ENCODE measurements at regions not wholly inside any gene's neighbourhood (a gene's known extent, or its start where the extent isn't known, plus 50 kb on each side); places are given as distances from the start of the nearest gene placed in this dataset.

- Mint-ChIP-seq H3K9me3 (peaks cover 45% of the 10 kb centered on the region), H3K27ac (no peak overlapping the region), H3K27me3 (no peaks in the 10 kb centered on the region), H3K4me3 (no peak overlapping the region), H3K36me3 (ENCODE audit: low read depth) (no peaks in the 10 kb centered on the region), H3K4me1 (ENCODE audit: low read depth) (no peaks in the 10 kb centered on the region)
- intact Hi-C loops (cut with micrococcal nuclease) = no loop called here
Measured at GRCh38 chr11:37963440-37963839, 1365.4 kb upstream of the RAG2 start.

- intact Hi-C loops (cut with micrococcal nuclease) = no loop called here
- Mint-ChIP-seq H3K27ac (no peak overlapping the region), H3K36me3 (ENCODE audit: low read depth) (no peaks in the 10 kb centered on the region), H3K4me1 (ENCODE audit: low read depth) (no peaks in the 10 kb centered on the region), H3K9me3 (peaks cover 49% of the 10 kb centered on the region), H3K4me3 (no peak overlapping the region), H3K27me3 (no peaks in the 10 kb centered on the region)
Measured at GRCh38 chr11:37957717-37958116, 1359.7 kb upstream of the RAG2 start.

GRCh38 chr11:37951996-37952395 lies 1354.0 kb upstream of the RAG2 start:
- no peaks in the 10 kb centered on the region for H3K27me3 Mint-ChIP-seq
- intact Hi-C loops (cut with micrococcal nuclease) = no loop called here
- H3K4me3 Mint-ChIP-seq = no peak overlapping the region
- H3K9me3 Mint-ChIP-seq = peaks cover 11% of the 10 kb centered on the region
- H3K36me3 Mint-ChIP-seq (ENCODE audit: low read depth) = no peaks in the 10 kb centered on the region
- no peaks in the 10 kb centered on the region for H3K4me1 Mint-ChIP-seq (ENCODE audit: low read depth)
- no peak overlapping the region for H3K27ac Mint-ChIP-seq

- no peak overlapping the region for H3K27ac Mint-ChIP-seq
- H3K4me1 Mint-ChIP-seq (ENCODE audit: low read depth) = no peaks in the 10 kb centered on the region
- H3K9me3 Mint-ChIP-seq = peaks cover 20% of the 10 kb centered on the region
- no peaks in the 10 kb centered on the region for H3K36me3 Mint-ChIP-seq (ENCODE audit: low read depth)
- H3K4me3 Mint-ChIP-seq = no peak overlapping the region
- intact Hi-C loops (cut with micrococcal nuclease) = no loop called here
- no peaks in the 10 kb centered on the region for H3K27me3 Mint-ChIP-seq
Measured at GRCh38 chr11:37948258-37948657, 1350.2 kb upstream of the RAG2 start.

GRCh38 chr11:37947821-37948220 lies 1349.8 kb upstream of the RAG2 start:
- Mint-ChIP-seq H3K9me3 (peaks cover 20% of the 10 kb centered on the region), H3K36me3 (ENCODE audit: low read depth) (no peaks in the 10 kb centered on the region), H3K4me1 (ENCODE audit: low read depth) (no peaks in the 10 kb centered on the region), H3K27me3 (no peaks in the 10 kb centered on the region), H3K4me3 (no peak overlapping the region), H3K27ac (no peak overlapping the region)
- intact Hi-C loops (cut with micrococcal nuclease) = no loop called here

GRCh38 chr11:37946155-37946766 lies 1348.2 kb upstream of the RAG2 start:
- peaks cover 28% of the 10 kb centered on the region for H3K9me3 Mint-ChIP-seq
- intact Hi-C loops (cut with micrococcal nuclease) = no loop called here
- H3K36me3 Mint-ChIP-seq (ENCODE audit: low read depth) = no peaks in the 10 kb centered on the region
- no peak overlapping the region for H3K27ac Mint-ChIP-seq
- no peaks in the 10 kb centered on the region for H3K4me1 Mint-ChIP-seq (ENCODE audit: low read depth)
- no peaks in the 10 kb centered on the region for H3K27me3 Mint-ChIP-seq
- H3K4me3 Mint-ChIP-seq = no peak overlapping the region

- no peak overlapping the region for H3K4me3 Mint-ChIP-seq
- H3K4me1 Mint-ChIP-seq (ENCODE audit: low read depth) = no peaks in the 10 kb centered on the region
- no peaks in the 10 kb centered on the region for H3K36me3 Mint-ChIP-seq (ENCODE audit: low read depth)
- H3K27ac Mint-ChIP-seq = no peak overlapping the region
- peaks cover 31% of the 10 kb centered on the region for H3K9me3 Mint-ChIP-seq
- H3K27me3 Mint-ChIP-seq = no peaks in the 10 kb centered on the region
- intact Hi-C loops (cut with micrococcal nuclease) = no loop called here
Measured at GRCh38 chr11:37942081-37942480, 1344.0 kb upstream of the RAG2 start.

- no peak overlapping the region for H3K27ac Mint-ChIP-seq
- H3K4me3 Mint-ChIP-seq = no peak overlapping the region
- no peaks in the 10 kb centered on the region for H3K36me3 Mint-ChIP-seq (ENCODE audit: low read depth)
- H3K4me1 Mint-ChIP-seq (ENCODE audit: low read depth) = no peaks in the 10 kb centered on the region
- no peaks in the 10 kb centered on the region for H3K27me3 Mint-ChIP-seq
- H3K9me3 Mint-ChIP-seq = peaks cover 11% of the 10 kb centered on the region
- intact Hi-C loops (cut with micrococcal nuclease) = no loop called here
Measured at GRCh38 chr11:37929100-37929653, 1331.1 kb upstream of the RAG2 start.

- H3K27me3 Mint-ChIP-seq = no peaks in the 10 kb centered on the region
- no peak overlapping the region for H3K4me3 Mint-ChIP-seq
- peaks cover 10% of the 10 kb centered on the region for H3K9me3 Mint-ChIP-seq
- H3K4me1 Mint-ChIP-seq (ENCODE audit: low read depth) = no peaks in the 10 kb centered on the region
- H3K36me3 Mint-ChIP-seq (ENCODE audit: low read depth) = no peaks in the 10 kb centered on the region
- intact Hi-C loops (cut with micrococcal nuclease) = no loop called here
- H3K27ac Mint-ChIP-seq = no peak overlapping the region
Measured at GRCh38 chr11:37926772-37927171, 1328.7 kb upstream of the RAG2 start.

GRCh38 chr11:37916331-37916730 lies 1318.3 kb upstream of the RAG2 start:
- no peak overlapping the region for H3K4me3 Mint-ChIP-seq
- H3K36me3 Mint-ChIP-seq (ENCODE audit: low read depth) = no peaks in the 10 kb centered on the region
- no peaks in the 10 kb centered on the region for H3K27me3 Mint-ChIP-seq
- H3K4me1 Mint-ChIP-seq (ENCODE audit: low read depth) = no peaks in the 10 kb centered on the region
- H3K9me3 Mint-ChIP-seq = peaks cover 14% of the 10 kb centered on the region
- intact Hi-C loops (cut with micrococcal nuclease) = no loop called here
- H3K27ac Mint-ChIP-seq = no peak overlapping the region

- no peaks in the 10 kb centered on the region for H3K4me1 Mint-ChIP-seq (ENCODE audit: low read depth)
- no peak overlapping the region for H3K4me3 Mint-ChIP-seq
- peaks cover 7% of the 10 kb centered on the region for H3K9me3 Mint-ChIP-seq
- intact Hi-C loops (cut with micrococcal nuclease) = no loop called here
- H3K27ac Mint-ChIP-seq = no peak overlapping the region
- H3K27me3 Mint-ChIP-seq = no peaks in the 10 kb centered on the region
- H3K36me3 Mint-ChIP-seq (ENCODE audit: low read depth) = no peaks in the 10 kb centered on the region
Measured at GRCh38 chr11:37914859-37915258, 1316.8 kb upstream of the RAG2 start.

- intact Hi-C loops (cut with micrococcal nuclease) = no loop called here
- H3K27me3 Mint-ChIP-seq = no peaks in the 10 kb centered on the region
- H3K27ac Mint-ChIP-seq = no peak overlapping the region
- no peaks in the 10 kb centered on the region for H3K4me1 Mint-ChIP-seq (ENCODE audit: low read depth)
- no peak overlapping the region for H3K4me3 Mint-ChIP-seq
- peaks cover 26% of the 10 kb centered on the region for H3K9me3 Mint-ChIP-seq
- H3K36me3 Mint-ChIP-seq (ENCODE audit: low read depth) = no peaks in the 10 kb centered on the region
Measured at GRCh38 chr11:37908219-37908548, 1310.1 kb upstream of the RAG2 start.

- H3K36me3 Mint-ChIP-seq (ENCODE audit: low read depth) = no peaks in the 10 kb centered on the region
- H3K27me3 Mint-ChIP-seq = no peaks in the 10 kb centered on the region
- no peaks in the 10 kb centered on the region for H3K4me1 Mint-ChIP-seq (ENCODE audit: low read depth)
- intact Hi-C loops (cut with micrococcal nuclease) = no loop called here
- H3K4me3 Mint-ChIP-seq = no peak overlapping the region
- H3K9me3 Mint-ChIP-seq = peaks cover 26% of the 10 kb centered on the region
- H3K27ac Mint-ChIP-seq = no peak overlapping the region
Measured at GRCh38 chr11:37907436-37908218, 1309.6 kb upstream of the RAG2 start.

- Mint-ChIP-seq H3K4me3 (no peak overlapping the region), H3K27ac (no peak overlapping the region), H3K9me3 (peaks cover 33% of the 10 kb centered on the region), H3K27me3 (no peaks in the 10 kb centered on the region), H3K4me1 (ENCODE audit: low read depth) (no peaks in the 10 kb centered on the region), H3K36me3 (ENCODE audit: low read depth) (no peaks in the 10 kb centered on the region)
- intact Hi-C loops (cut with micrococcal nuclease) = no loop called here
Measured at GRCh38 chr11:37905707-37906417, 1307.8 kb upstream of the RAG2 start.

Measured in dendritic cell treated with granulocyte-macrophage colony-stimulating factor and Interleukin-4, amounts not matched to agents 40 ng/mL and 50 ng/mL, for 4 days (primary cell).